Endothelial cell of umbilical vein (primary cell): ENCODE measurements at regions not wholly inside any gene's neighbourhood (a gene's known extent, or its start where the extent isn't known, plus 50 kb on each side); places are given as distances from the start of the nearest gene placed in this dataset.

Experiments used
- BruUV-seq: library from RNA; stranded (reverse); fragments of 400-500 nt; replicated peaks from 2 replicates; lab custom pipeline; 2021; lab: Mats Ljungman, UMichigan
- CTCF ChIA-PET: fragments of 300-600, 350-600 bp; sonication (Branson Sonifier 250); formaldehyde crosslinking; loops from one replicate; lab custom pipeline; 2021; ENCODE audit warnings: antibody characterized with exemption, inconsistent platforms; lab: Charles Lee
- POLR2A ChIA-PET: fragments of 300-600, 350-600 bp; sonication (Branson Sonifier 250); formaldehyde crosslinking; loops from one replicate; lab custom pipeline; 2021; ENCODE audit warnings: antibody characterized with exemption, inconsistent platforms; lab: Charles Lee
- DNase-seq: peaks from one replicate; pipeline ENCODE4 v3.0.0-alpha.2; 2011; ENCODE audit warnings: low read depth, low spot score
- FAIRE-seq: peaks from 2 replicates; lab custom pipeline; 2011; peaks lifted over from hg19 to GRCh38; lab: Jason Lieb, UNC
- H2AFZ ChIP-seq: 2 replicates; pipeline ENCODE4 v1.6.0; 2012; ENCODE audit warnings: low read depth, low read length, control low read depth, inconsistent platforms
- H3K27ac ChIP-seq: 2 replicates; pipeline ENCODE4 v1.5.1; 2011; ENCODE audit warnings: low read depth, mild to moderate bottlenecking, control low read depth, low read length, moderate library complexity; ENCODE audit not compliant: insufficient read depth
- H3K27me3 ChIP-seq, 2 experiments: 2 replicates each; pipeline versions ENCODE4 v1.6.0 to v1.6.1; 2011; ENCODE audit warnings: low read length in 2 of 2, mixed read lengths in 1 of 2; ENCODE audit not compliant: control insufficient read depth in 2 of 2, insufficient read depth in 2 of 2
- H3K36me3 ChIP-seq, 2 experiments: 2 replicates in 1 of 2; 3 replicates in 1 of 2; pipeline ENCODE4 v1.5.1; 2011; ENCODE audit warnings: low read length in 2 of 2, mild to moderate bottlenecking in 1 of 2, moderate library complexity in 1 of 2; ENCODE audit not compliant: control insufficient read depth in 2 of 2, insufficient read depth in 2 of 2; ENCODE audit errors: extremely low read depth in 1 of 2
- H3K4me1 ChIP-seq: 3 replicates; pipeline ENCODE4 v1.5.1; 2011; ENCODE audit warnings: mild to moderate bottlenecking, low read length; ENCODE audit not compliant: control insufficient read depth, insufficient read depth; ENCODE audit errors: extremely low read depth
- H3K4me2 ChIP-seq: 2 replicates; pipeline ENCODE4 v1.6.1; 2011; ENCODE audit warnings: low read length, control low read depth, mixed read lengths; ENCODE audit not compliant: insufficient read depth
- H3K4me3 ChIP-seq, 3 experiments: fragments of 200-600 bp in 1 of 3; sonication (generic), shearing (Covaris generic) in 1 of 3; replicated peaks in 1 of 3; 2 replicates each; pipeline ENCODE4 v1.5.1; 2011 to 2016; ENCODE audit warnings: control low read depth in 3 of 3, low read length in 3 of 3, mild to moderate bottlenecking in 2 of 3, inconsistent platforms in 1 of 3, low read depth in 1 of 3, moderate library complexity in 1 of 3; ENCODE audit not compliant: insufficient read depth in 1 of 3
- H3K79me2 ChIP-seq: 2 replicates; pipeline ENCODE4 v1.6.0; 2012; ENCODE audit warnings: low read length, inconsistent platforms; ENCODE audit not compliant: control insufficient read depth, insufficient read depth
- H3K9ac ChIP-seq: replicated peaks from 2 replicates; pipeline ENCODE3; 2011; ENCODE audit warnings: low read length, control low read depth; ENCODE audit not compliant: insufficient read depth; ENCODE audit errors: extremely low read depth
- H3K9me1 ChIP-seq: replicated peaks from 3 replicates; pipeline ENCODE4 v1.6.0; 2011; ENCODE audit warnings: mild to moderate bottlenecking, low read length; ENCODE audit not compliant: control insufficient read depth, insufficient read depth; ENCODE audit errors: extremely low read depth
- H3K9me3 ChIP-seq: replicated peaks from 2 replicates; pipeline ENCODE4 v1.5.1; 2012; ENCODE audit warnings: low read length, inconsistent platforms; ENCODE audit not compliant: control insufficient read depth, insufficient read depth
- H4K20me1 ChIP-seq: replicated peaks from 2 replicates; pipeline ENCODE3; 2011; ENCODE audit warnings: mild to moderate bottlenecking, low read length; ENCODE audit not compliant: control insufficient read depth, insufficient read depth; ENCODE audit errors: extremely low read depth
- EZH2 ChIP-seq: IDR thresholded peaks from 2 replicates; pipeline ENCODE4 v1.6.1; 2012; ENCODE audit warnings: borderline replicate concordance, low read depth, mild to moderate bottlenecking, moderate library complexity, low read length, inconsistent platforms; ENCODE audit not compliant: severe bottlenecking
- FOS ChIP-seq: IDR thresholded peaks from 2 replicates; pipeline ENCODE4 v1.6.1; 2011; ENCODE audit warnings: mild to moderate bottlenecking, low read length, moderate library complexity, borderline replicate concordance; ENCODE audit not compliant: insufficient read depth
- GATA2 ChIP-seq: IDR thresholded peaks from 2 replicates; pipeline ENCODE4 v1.7.0; 2011; ENCODE audit warnings: low read depth, mild to moderate bottlenecking, moderate library complexity, mixed read lengths, low read length; ENCODE audit not compliant: insufficient read length, insufficient read depth
- JUN ChIP-seq: IDR thresholded peaks from 2 replicates; pipeline ENCODE4 v1.6.1; 2011; ENCODE audit warnings: borderline replicate concordance, low read depth; ENCODE audit not compliant: insufficient read length, insufficient read depth
- MYC ChIP-seq: IDR thresholded peaks from one replicate; pipeline ENCODE4 v1.6.1; 2011; ENCODE audit warnings: mild to moderate bottlenecking, low read depth, low read length
- POLR2A ChIP-seq: IDR thresholded peaks from 2 replicates; pipeline ENCODE4 v1.6.1; 2012; ENCODE audit warnings: low read depth, mild to moderate bottlenecking, control low read depth, low read length
- POLR2AphosphoS5 ChIP-seq: IDR thresholded peaks from 2 replicates; pipeline ENCODE4 v1.6.1; 2012; ENCODE audit warnings: low read depth, mild to moderate bottlenecking, control low read depth, low read length, moderate library complexity; ENCODE audit not compliant: insufficient read depth
- dilution Hi-C: fragments of 300-500 bp; cut with MboI; formaldehyde crosslinking; loops from one replicate; pipeline ENCODE4 v1.15.0; 2019; ENCODE audit warnings: low sequenced_read_pairs; ENCODE audit not compliant: extremely low pct_ligation_motif_present
- intact Hi-C: fragments of 100-400 bp; cut with micrococcal nuclease; formaldehyde crosslinking; loops from one replicate; pipeline ENCODE4 v1.10.0; 2022
- TF ChIP-seq, protein P1 (sequence below): IDR thresholded peaks from 2 replicates; pipeline ENCODE4 v1.6.1; 2011; ENCODE audit not compliant: insufficient read depth, insufficient read length
- TF ChIP-seq, protein P2 (sequence below), 2 donors: IDR thresholded peaks; 1 replicate in 1 of 2; 2 replicates in 1 of 2; pipeline ENCODE4 v1.5.1; 2011; ENCODE audit warnings: low read length in 2 of 2, mild to moderate bottlenecking in 2 of 2, moderate library complexity in 2 of 2, control low read depth in 1 of 2, inconsistent platforms in 1 of 2, low read depth in 1 of 2; ENCODE audit not compliant: insufficient read depth in 1 of 2; ENCODE audit errors: extremely low read depth in 1 of 2

DNA sequence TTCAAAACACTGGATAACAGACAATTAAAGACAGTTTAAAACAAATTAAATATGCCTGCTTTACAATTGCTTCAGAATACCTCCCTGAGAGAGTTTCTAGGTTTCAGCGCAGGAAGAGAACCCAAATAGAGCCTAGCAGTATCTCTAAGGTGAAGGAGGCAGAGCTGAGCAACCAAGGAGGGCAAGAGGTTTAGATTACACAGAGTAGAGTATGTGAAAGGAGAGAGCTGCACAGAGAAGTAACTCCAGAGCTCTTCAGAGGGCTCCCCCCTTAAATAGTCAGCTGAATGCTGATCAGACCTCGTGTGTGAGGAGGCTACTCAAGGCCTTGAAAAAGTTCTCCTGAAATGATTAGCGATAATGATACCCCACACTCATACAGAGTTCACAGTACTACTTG is 386.5 kb upstream of the TCF4 start:
- no peak overlapping the region for H3K4me2 ChIP-seq
- intact Hi-C loops: no loop called here
- H3K9me3 ChIP-seq: no peaks in the 10 kb centered on the region
- no peak overlapping the region for H2AFZ ChIP-seq
- H3K27ac ChIP-seq: no peak overlapping the region
- H3K4me3 ChIP-seq: no peak overlapping the region
- TF ChIP-seq POLR2AphosphoS5 (no peak), MYC (no peak), JUN (no peak), FOS (no peak), EZH2 (no peak), GATA2 (no peak), POLR2A (no peak)
- TF ChIP-seq, protein P1, sequence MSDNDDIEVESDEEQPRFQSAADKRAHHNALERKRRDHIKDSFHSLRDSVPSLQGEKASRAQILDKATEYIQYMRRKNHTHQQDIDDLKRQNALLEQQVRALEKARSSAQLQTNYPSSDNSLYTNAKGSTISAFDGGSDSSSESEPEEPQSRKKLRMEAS: no peak
- TF ChIP-seq, protein P2, sequence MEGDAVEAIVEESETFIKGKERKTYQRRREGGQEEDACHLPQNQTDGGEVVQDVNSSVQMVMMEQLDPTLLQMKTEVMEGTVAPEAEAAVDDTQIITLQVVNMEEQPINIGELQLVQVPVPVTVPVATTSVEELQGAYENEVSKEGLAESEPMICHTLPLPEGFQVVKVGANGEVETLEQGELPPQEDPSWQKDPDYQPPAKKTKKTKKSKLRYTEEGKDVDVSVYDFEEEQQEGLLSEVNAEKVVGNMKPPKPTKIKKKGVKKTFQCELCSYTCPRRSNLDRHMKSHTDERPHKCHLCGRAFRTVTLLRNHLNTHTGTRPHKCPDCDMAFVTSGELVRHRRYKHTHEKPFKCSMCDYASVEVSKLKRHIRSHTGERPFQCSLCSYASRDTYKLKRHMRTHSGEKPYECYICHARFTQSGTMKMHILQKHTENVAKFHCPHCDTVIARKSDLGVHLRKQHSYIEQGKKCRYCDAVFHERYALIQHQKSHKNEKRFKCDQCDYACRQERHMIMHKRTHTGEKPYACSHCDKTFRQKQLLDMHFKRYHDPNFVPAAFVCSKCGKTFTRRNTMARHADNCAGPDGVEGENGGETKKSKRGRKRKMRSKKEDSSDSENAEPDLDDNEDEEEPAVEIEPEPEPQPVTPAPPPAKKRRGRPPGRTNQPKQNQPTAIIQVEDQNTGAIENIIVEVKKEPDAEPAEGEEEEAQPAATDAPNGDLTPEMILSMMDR (IDR thresholded peaks at IDR 0.05; ENCODE audit: extremely low read depth in 1 of 2, insufficient read depth in 1 of 2, low read depth in 1 of 2, low read length in 2 of 2): no peak
- FAIRE-seq (no peak), DNase-seq (no peak)
- no peaks in the 10 kb centered on the region for H4K20me1 ChIP-seq
- H3K9ac ChIP-seq: no peak overlapping the region
- dilution Hi-C loops: no loop called here
- H3K4me1 ChIP-seq: no peaks in the 10 kb centered on the region
- ChIA-PET CTCF (no interaction called here), POLR2A (no interaction called here)
- no TSS peak for BruUV-seq
- H3K9me1 ChIP-seq: no peaks in the 10 kb centered on the region
- H3K36me3 ChIP-seq: no peaks in the 10 kb centered on the region
- H3K27me3 ChIP-seq: no peaks in the 10 kb centered on the region
- H3K79me2 ChIP-seq: no peaks in the 10 kb centered on the region
